Putamen (tissue), 1 donor: ENCODE measurements at regions not wholly inside any gene's neighbourhood (a gene's known extent, or its start where the extent isn't known, plus 50 kb on each side); places are given as distances from the start of the nearest gene placed in this dataset.
"Not testable (repeated sequence)": the region's sequence is repeated elsewhere in the genome, so short reads cannot be mapped to it uniquely, and the experiment has no call there.

Experiments used
- DNase-seq: peaks from one replicate; pipeline ENCODE4 v3.0.0-alpha.2; 2016; ENCODE audit warnings: low spot score

GRCh38 chr9:93879662-93880407 is 75.3 kb downstream of the BARX1 start:
- DNase-seq: not testable (repeated sequence)

GRCh38 chr9:93875330-93875729 is 79.8 kb downstream of the BARX1 start:
- no peak for DNase-seq

- no peak for DNase-seq
These were observed 80.9 kb downstream of the BARX1 start for GRCh38 chr9:93874242-93874641.

GRCh38 chr9:93871286-93871685 is 83.9 kb downstream of the BARX1 start:
- no peak for DNase-seq

GRCh38 chr9:93869863-93870262 is 85.3 kb downstream of the BARX1 start:
- DNase-seq: no peak

GRCh38 chr9:93869088-93869487 is 86.1 kb downstream of the BARX1 start:
- no peak for DNase-seq

GRCh38 chr9:93865716-93866115 is 89.4 kb downstream of the BARX1 start:
- no peak for DNase-seq

- DNase-seq: no peak
These were observed 89.9 kb downstream of the BARX1 start for GRCh38 chr9:93865245-93865644.

GRCh38 chr9:93864840-93865239 is 90.3 kb downstream of the BARX1 start:
- no peak for DNase-seq

GRCh38 chr9:93864032-93864431 is 91.1 kb downstream of the BARX1 start:
- no peak for DNase-seq

GRCh38 chr9:93862877-93863545 is 92.1 kb downstream of the BARX1 start:
- no peak for DNase-seq

- no peak for DNase-seq
These were observed 93.3 kb downstream of the BARX1 start for GRCh38 chr9:93861736-93862358.

GRCh38 chr9:93860694-93861658 is 94.2 kb downstream of the BARX1 start:
- no peak for DNase-seq

GRCh38 chr9:93859431-93860215 is 95.5 kb downstream of the BARX1 start:
- DNase-seq: no peak

GRCh38 chr9:93857528-93857927 is 97.6 kb downstream of the BARX1 start:
- no peak for DNase-seq

- DNase-seq: no peak
These were observed 102.4 kb downstream of the BARX1 start for GRCh38 chr9:93852728-93853127.

- no peak for DNase-seq
These were observed 108.8 kb downstream of the BARX1 start for GRCh38 chr9:93846349-93846748.

GRCh38 chr9:93843396-93843795 is 111.8 kb downstream of the BARX1 start:
- no peak for DNase-seq

GRCh38 chr9:93830606-93831005 is 124.5 kb downstream of the BARX1 start:
- DNase-seq: no peak

- no peak for DNase-seq
These were observed 125.1 kb downstream of the BARX1 start for GRCh38 chr9:93830012-93830596.
